Vagina (tissue), 2 donors: ENCODE measurements at regions not wholly inside any gene's neighbourhood (a gene's known extent, or its start where the extent isn't known, plus 50 kb on each side); places are given as distances from the start of the nearest gene placed in this dataset.
"Not testable (repeated sequence)": the region's sequence is repeated elsewhere in the genome, so short reads cannot be mapped to it uniquely, and the experiment has no call there.

Experiments
- DNase-seq, 2 donors: peaks; one replicate each; pipeline ENCODE4 v3.0.0-alpha.2; 2017; ENCODE audit errors: extremely low spot score in 2 of 2
- H3K27ac ChIP-seq: fragments of 200-600 bp; sonication (generic); one replicate; pipeline ENCODE4 v1.5.1; 2019
- H3K27me3 ChIP-seq: fragments of 200-600 bp; sonication (generic); one replicate; pipeline ENCODE4 v1.5.1; 2019
- H3K36me3 ChIP-seq, 2 donors: fragments of 200-600 bp; sonication (generic); one replicate each; pipeline ENCODE4 v1.5.1; 2017 to 2019
- H3K4me1 ChIP-seq: fragments of 200-600 bp; sonication (generic); one replicate; pipeline ENCODE4 v1.5.1; 2019
- H3K4me3 ChIP-seq, 2 donors: fragments of 200-600 bp; sonication (generic); 1 replicate in 1 of 2; 2 replicates in 1 of 2; pipeline ENCODE4 v1.5.1; 2016 to 2019
- H3K9me3 ChIP-seq: fragments of 200-600 bp; sonication (generic); one replicate; pipeline ENCODE4 v1.5.1; 2019
- POLR2A ChIP-seq, 2 donors: fragments of 450-650 bp; IDR thresholded peaks; one replicate each; pipeline ENCODE4 v1.6.1; 2017; ENCODE audit warnings: antibody characterized with exemption in 2 of 2, mild to moderate bottlenecking in 2 of 2, moderate library complexity in 2 of 2
- POLR2AphosphoS5 ChIP-seq, 2 donors: sonication (generic); formaldehyde crosslinking; IDR thresholded peaks; one replicate each; pipeline ENCODE4 v1.9.0; 2017; ENCODE audit warnings: antibody characterized with exemption in 2 of 2, mild to moderate bottlenecking in 2 of 2, low read depth in 1 of 2; ENCODE audit not compliant: insufficient read depth in 1 of 2
- intact Hi-C: fragments of 100-400 bp; cut with DNase I; formaldehyde crosslinking; loops from one replicate; pipeline ENCODE4 v1.15.1; 2023
- TF ChIP-seq, protein P1 (sequence below), 3 experiments: fragments of 450-650 bp in 2 of 3; fragments of 200-600 bp in 1 of 3; sonication (generic) in 1 of 3; IDR thresholded peaks; one replicate each; pipeline ENCODE4 v1.5.1; 2017 to 2019; ENCODE audit warnings: antibody characterized with exemption in 3 of 3, mild to moderate bottlenecking in 2 of 3, moderate library complexity in 2 of 3

GRCh38 chr15:81835731-81836130 is 210.1 kb downstream of the MEX3B start:
- Histone ChIP-seq H3K36me3 (no peaks in the 10 kb centered on the region), H3K27ac (no peak overlapping the region), H3K4me1 (no peaks in the 10 kb centered on the region), H3K4me3 (no peak overlapping the region), H3K9me3 (no peaks in the 10 kb centered on the region), H3K27me3 (no peaks in the 10 kb centered on the region)
- TF ChIP-seq, protein P1, sequence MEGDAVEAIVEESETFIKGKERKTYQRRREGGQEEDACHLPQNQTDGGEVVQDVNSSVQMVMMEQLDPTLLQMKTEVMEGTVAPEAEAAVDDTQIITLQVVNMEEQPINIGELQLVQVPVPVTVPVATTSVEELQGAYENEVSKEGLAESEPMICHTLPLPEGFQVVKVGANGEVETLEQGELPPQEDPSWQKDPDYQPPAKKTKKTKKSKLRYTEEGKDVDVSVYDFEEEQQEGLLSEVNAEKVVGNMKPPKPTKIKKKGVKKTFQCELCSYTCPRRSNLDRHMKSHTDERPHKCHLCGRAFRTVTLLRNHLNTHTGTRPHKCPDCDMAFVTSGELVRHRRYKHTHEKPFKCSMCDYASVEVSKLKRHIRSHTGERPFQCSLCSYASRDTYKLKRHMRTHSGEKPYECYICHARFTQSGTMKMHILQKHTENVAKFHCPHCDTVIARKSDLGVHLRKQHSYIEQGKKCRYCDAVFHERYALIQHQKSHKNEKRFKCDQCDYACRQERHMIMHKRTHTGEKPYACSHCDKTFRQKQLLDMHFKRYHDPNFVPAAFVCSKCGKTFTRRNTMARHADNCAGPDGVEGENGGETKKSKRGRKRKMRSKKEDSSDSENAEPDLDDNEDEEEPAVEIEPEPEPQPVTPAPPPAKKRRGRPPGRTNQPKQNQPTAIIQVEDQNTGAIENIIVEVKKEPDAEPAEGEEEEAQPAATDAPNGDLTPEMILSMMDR (IDR thresholded peaks at IDR 0.05): no peak
- TF ChIP-seq POLR2A (IDR thresholded peaks at IDR 0.05): no peak
- no peak for TF ChIP-seq POLR2AphosphoS5 (IDR thresholded peaks at IDR 0.05; ENCODE audit: insufficient read depth in 1 of 2, low read depth in 1 of 2)
- intact Hi-C loops: no loop called here
- DNase-seq: no peak

GRCh38 chr15:81830520-81830919 is 215.3 kb downstream of the MEX3B start:
- intact Hi-C loops: no loop called here
- no peaks in the 10 kb centered on the region for H3K4me1 ChIP-seq

DNA sequence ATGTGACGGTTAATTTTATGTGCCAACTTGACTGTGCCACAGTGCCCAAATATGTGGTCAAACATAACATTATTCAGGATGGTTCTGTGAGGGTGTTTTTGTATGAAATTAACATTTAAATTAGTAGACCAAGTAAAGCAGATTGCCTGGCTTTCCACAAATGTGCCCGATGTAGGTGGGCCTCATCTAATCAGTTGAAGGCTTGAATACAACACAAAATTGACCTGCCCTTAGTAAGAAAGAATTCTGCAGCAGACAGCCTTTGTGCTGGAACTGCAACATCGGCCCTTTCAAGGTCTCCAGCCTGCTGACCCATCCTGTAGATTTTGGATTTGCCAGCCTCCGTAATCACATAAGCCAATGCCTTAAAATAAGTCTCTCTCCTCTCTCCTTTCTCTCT is 215.9 kb downstream of the MEX3B start:
- Histone ChIP-seq H3K27me3 (no peaks in the 10 kb centered on the region), H3K27ac (no peak overlapping the region), H3K4me1 (no peaks in the 10 kb centered on the region), H3K36me3 (no peaks in the 10 kb centered on the region), H3K4me3 (no peak overlapping the region), H3K9me3 (no peaks in the 10 kb centered on the region)
- TF ChIP-seq, protein P1 (IDR thresholded peaks at IDR 0.05): no peak
- TF ChIP-seq POLR2A (IDR thresholded peaks at IDR 0.05) (no peak), POLR2AphosphoS5 (IDR thresholded peaks at IDR 0.05; ENCODE audit: insufficient read depth in 1 of 2, low read depth in 1 of 2) (no peak)
- no peak for DNase-seq
- intact Hi-C loops: no loop called here

More at GRCh38 chr15:81830520-81830919, 215.3 kb downstream of the MEX3B start:
- Histone ChIP-seq H3K9me3 (no peaks in the 10 kb centered on the region), H3K36me3 (no peaks in the 10 kb centered on the region), H3K27me3 (no peaks in the 10 kb centered on the region), H3K27ac (no peak overlapping the region), H3K4me3 (no peak overlapping the region)
- TF ChIP-seq POLR2AphosphoS5 (IDR thresholded peaks at IDR 0.05; ENCODE audit: insufficient read depth in 1 of 2, low read depth in 1 of 2): no peak
- TF ChIP-seq, protein P1 (IDR thresholded peaks at IDR 0.05): no peak
- TF ChIP-seq POLR2A (IDR thresholded peaks at IDR 0.05): no peak
- DNase-seq: no peak

GRCh38 chr15:81828135-81828534 is 217.7 kb downstream of the MEX3B start:
- Histone ChIP-seq H3K27ac (no peak overlapping the region), H3K9me3 (no peaks in the 10 kb centered on the region), H3K36me3 (no peaks in the 10 kb centered on the region), H3K27me3 (no peaks in the 10 kb centered on the region), H3K4me1 (no peaks in the 10 kb centered on the region), H3K4me3 (no peak overlapping the region)
- DNase-seq: no peak
- TF ChIP-seq, protein P1 (IDR thresholded peaks at IDR 0.05): no peak
- no peak for TF ChIP-seq POLR2AphosphoS5 (IDR thresholded peaks at IDR 0.05; ENCODE audit: insufficient read depth in 1 of 2, low read depth in 1 of 2)
- TF ChIP-seq POLR2A (IDR thresholded peaks at IDR 0.05): no peak
- intact Hi-C loops: no loop called here

DNA sequence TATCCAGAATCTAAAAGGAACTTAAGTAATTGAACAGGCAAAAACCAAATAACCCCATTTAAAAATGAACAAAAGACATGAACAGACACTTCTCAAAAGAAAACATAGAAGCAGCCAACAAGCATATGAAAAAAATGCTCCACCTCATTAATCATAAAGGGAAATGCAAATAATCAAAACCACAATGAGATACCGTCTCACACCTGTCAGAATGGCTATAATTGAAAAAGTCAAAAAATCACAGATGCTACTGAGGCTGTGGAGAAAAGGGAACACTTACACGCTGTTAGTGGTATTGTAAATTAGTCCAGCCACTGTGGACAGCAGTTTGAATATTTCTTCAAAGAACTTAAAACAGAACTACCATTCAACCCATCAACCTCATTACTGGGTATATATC is 220.7 kb downstream of the MEX3B start:
- intact Hi-C loops: no loop called here
- Histone ChIP-seq H3K4me3 (no peak overlapping the region), H3K36me3 (no peaks in the 10 kb centered on the region), H3K27ac (no peak overlapping the region), H3K4me1 (no peaks in the 10 kb centered on the region), H3K27me3 (no peaks in the 10 kb centered on the region), H3K9me3 (no peaks in the 10 kb centered on the region)
- TF ChIP-seq POLR2AphosphoS5 (IDR thresholded peaks at IDR 0.05; ENCODE audit: insufficient read depth in 1 of 2, low read depth in 1 of 2): no peak
- TF ChIP-seq POLR2A (IDR thresholded peaks at IDR 0.05): no peak
- TF ChIP-seq, protein P1 (IDR thresholded peaks at IDR 0.05): no peak
- no peak for DNase-seq

- H3K27me3 ChIP-seq, H3K27ac ChIP-seq, H3K9me3 ChIP-seq, H3K4me1 ChIP-seq, intact Hi-C loops, H3K36me3 ChIP-seq, H3K4me3 ChIP-seq, DNase-seq: not testable (repeated sequence)
These were observed 223.2 kb downstream of the MEX3B start for GRCh38 chr15:81822587-81822986.
